ENCODE measurements at regions not wholly inside any gene's neighbourhood (a gene's known extent, or its start where the extent isn't known, plus 50 kb on each side); places are given as distances from the start of the nearest gene placed in this dataset.

GRCh38 chr7:36002900-36003299, 150.2 kb upstream of the EEPD1 start (continued):
- TF ChIP-seq USF1 (IDR thresholded peaks at IDR 0.05; ENCODE audit: borderline replicate concordance, extremely low read length, insufficient read depth, low read depth, low read length) (no peak), MTA3 (IDR thresholded peaks at IDR 0.05; ENCODE audit: borderline replicate concordance, low read length) (no peak), MYB (IDR thresholded peaks at IDR 0.05; ENCODE audit: borderline replicate concordance, low read depth, low read length) (no peak), JUNB (IDR thresholded peaks at IDR 0.05) (no peak)

GRCh38 chr7:36003343-36003742, 149.7 kb upstream of the EEPD1 start:
- in situ Hi-C loops (cut with MboI) = no loop called here
- H3K9ac ChIP-seq (ENCODE audit: control insufficient read depth, insufficient read depth, low read length) = no peak overlapping the region
- no peak overlapping the region for H3K4me2 ChIP-seq (ENCODE audit: control insufficient read depth, insufficient read depth)
- DNase-seq (ENCODE audit: low read depth, low spot score) (no peak), FAIRE-seq (no peak), ATAC-seq (no peak)
- H3K36me3 ChIP-seq (ENCODE audit: control insufficient read depth in 2 of 2, insufficient read depth in 2 of 2, low read length in 1 of 2) = no peaks in the 10 kb centered on the region
- H3K4me1 ChIP-seq (ENCODE audit: control insufficient read depth, insufficient read depth, low read length) = no peaks in the 10 kb centered on the region
- H4K20me1 ChIP-seq (ENCODE audit: control insufficient read depth, insufficient read depth) = no peaks in the 10 kb centered on the region
- H3K79me2 ChIP-seq (ENCODE audit: control insufficient read depth, insufficient read depth, low read length) = no peaks in the 10 kb centered on the region
- POLR2A ChIA-PET = no interaction called here
- no TSS peak for BruUV-seq (replicated peaks)
- no peak overlapping the region for H3K27ac ChIP-seq (ENCODE audit: control insufficient read depth, insufficient read depth)
- no peak overlapping the region for H3K4me3 ChIP-seq
- RAD21 ChIA-PET (ENCODE audit: unreplicated experiment) = no interaction called here
- intact Hi-C loops (cut with micrococcal nuclease; ENCODE audit: unreplicated experiment) = no loop called here
- peaks cover 0 to 3% of the 10 kb centered on the region in 2 experiments; a peak in 2 of 4 replicates for H3K27me3 ChIP-seq (replicated peaks in 1 of 2; ENCODE audit: control insufficient read depth in 2 of 2, insufficient read depth in 2 of 2, low read length in 1 of 2)
- no peaks in the 10 kb centered on the region for H3K9me3 ChIP-seq (replicated peaks; ENCODE audit: control insufficient read depth, insufficient read depth, low read length)
- TF ChIP-seq BCL11A (IDR thresholded peaks at IDR 0.05; ENCODE audit: low read depth, low read length) = no peak
- TF ChIP-seq MYC (IDR thresholded peaks at IDR 0.05; ENCODE audit: insufficient read depth, insufficient read length, insufficient replicate concordance, low read length, severe bottlenecking) = no peak
- TF ChIP-seq SIN3A (IDR thresholded peaks at IDR 0.05; ENCODE audit: low read depth, low read length) = no peak
- TF ChIP-seq GABPA (IDR thresholded peaks at IDR 0.05; ENCODE audit: low read depth) = no peak
- no peak for TF ChIP-seq STAT3 (IDR thresholded peaks at IDR 0.05; ENCODE audit: low read depth, low read length)
- no peak for TF ChIP-seq YBX1 (IDR thresholded peaks at IDR 0.05)
- no peak for TF ChIP-seq ZNF217 (IDR thresholded peaks at IDR 0.05)
- TF ChIP-seq ZBTB33 (IDR thresholded peaks at IDR 0.05) = no peak
- TF ChIP-seq PML (IDR thresholded peaks at IDR 0.05; ENCODE audit: low read length) = no peak
- no peak for TF ChIP-seq ZBTB11 (CRISPR knock-in tag; IDR thresholded peaks at IDR 0.05)
- TF ChIP-seq MYB (IDR thresholded peaks at IDR 0.05; ENCODE audit: borderline replicate concordance, low read depth, low read length) = no peak
- TF ChIP-seq NBN (IDR thresholded peaks at IDR 0.05) = no peak
- no peak for TF ChIP-seq TAF1 (IDR thresholded peaks at IDR 0.05; ENCODE audit: borderline replicate concordance, low read depth, low read length)
- TF ChIP-seq NR2C2 (IDR thresholded peaks at IDR 0.05; ENCODE audit: borderline replicate concordance, control insufficient read depth, insufficient read length, low read depth) = no peak
- WGBS (ENCODE audit: insufficient coverage, insufficient replicate concordance, low lambda C conversion rate, missing lambda C conversion rate) = 100% methylated on average over 1 of the region's 1 CpG
- CTCF ChIA-PET = interaction anchor here (0.5 to 1.2 kb wide), 2 partner anchors 17 to 23 kb away, joined by 3 read pairs; no protein-coding TSS in a partner anchor
- H2AFZ ChIP-seq (ENCODE audit: control insufficient read depth, low read depth, low read length) = no peak overlapping the region
- SMC1A ChIA-PET (ENCODE audit: uncharacterized antibody, unreplicated experiment) = no interaction called here
